Fibroblast of lung (primary cell): ENCODE measurements at regions not wholly inside any gene's neighbourhood (a gene's known extent, or its start where the extent isn't known, plus 50 kb on each side); places are given as distances from the start of the nearest gene placed in this dataset.

ENCODE experiments used
- DNase-seq, 2 donors: peaks; one replicate each; pipeline versions ENCODE4 v3.0.0 to v3.0.0-alpha.2; 2010; ENCODE audit warnings: low read depth in 2 of 2
- H2AFZ ChIP-seq: 2 replicates; pipeline ENCODE4 v1.5.1; 2012; ENCODE audit warnings: low read length, control low read depth, inconsistent platforms
- H3K27ac ChIP-seq: 2 replicates; pipeline ENCODE4 v1.5.1; 2011; ENCODE audit warnings: low read length, control low read depth; ENCODE audit not compliant: insufficient read depth
- H3K27me3 ChIP-seq: 2 replicates; pipeline ENCODE4 v1.5.1; 2011; ENCODE audit warnings: mild to moderate bottlenecking, low read length; ENCODE audit not compliant: control insufficient read depth, insufficient read depth
- H3K36me3 ChIP-seq: 2 replicates; pipeline ENCODE4 v1.5.1; 2011; ENCODE audit warnings: low read length; ENCODE audit not compliant: control insufficient read depth, insufficient read depth
- H3K4me1 ChIP-seq: 2 replicates; pipeline ENCODE4 v1.5.1; 2011; ENCODE audit warnings: low read length; ENCODE audit not compliant: control insufficient read depth, insufficient read depth; ENCODE audit errors: extremely low read depth
- H3K4me2 ChIP-seq: 2 replicates; pipeline ENCODE4 v1.5.1; 2011; ENCODE audit warnings: low read length, control low read depth; ENCODE audit not compliant: insufficient read depth; ENCODE audit errors: extremely low read depth
- H3K4me3 ChIP-seq, 4 experiments: fragments of 200-600 bp in 1 of 4; sonication (generic) in 1 of 4; replicated peaks in 1 of 4; 2 replicates each; pipeline ENCODE4 v1.5.1; 2011 to 2016; ENCODE audit warnings: low read length in 4 of 4, low read depth in 3 of 4, mild to moderate bottlenecking in 3 of 4, control low read depth in 2 of 4, inconsistent platforms in 1 of 4, mixed read lengths in 1 of 4; ENCODE audit not compliant: insufficient read depth in 1 of 4; ENCODE audit errors: control extremely low read depth in 1 of 4
- H3K79me2 ChIP-seq: 2 replicates; pipeline ENCODE4 v1.5.1; 2012; ENCODE audit warnings: mild to moderate bottlenecking, low read length, inconsistent platforms; ENCODE audit not compliant: control insufficient read depth, insufficient read depth
- H3K9ac ChIP-seq: 2 replicates; pipeline ENCODE4 v1.5.1; 2011; ENCODE audit warnings: mild to moderate bottlenecking, low read length, control low read depth; ENCODE audit not compliant: insufficient read depth
- H3K9me3 ChIP-seq: 2 replicates; pipeline ENCODE4 v1.5.1; 2012; ENCODE audit warnings: low read depth, low read length; ENCODE audit not compliant: control insufficient read depth, insufficient read depth
- H4K20me1 ChIP-seq: 2 replicates; pipeline ENCODE4 v1.5.1; 2011; ENCODE audit warnings: low read length; ENCODE audit not compliant: control insufficient read depth, insufficient read depth; ENCODE audit errors: extremely low read depth
- EZH2 ChIP-seq: IDR thresholded peaks from 2 replicates; pipeline ENCODE4 v1.5.1; 2012; ENCODE audit warnings: low read length, control low read depth, mild to moderate bottlenecking; ENCODE audit errors: missing control alignments
- TF ChIP-seq, protein P1 (sequence below), 2 donors: IDR thresholded peaks in 1 of 2; conservative IDR thresholded peaks in 1 of 2; 1 replicate in 1 of 2; 2 replicates in 1 of 2; pipeline ENCODE4 v1.5.1; 2011 to 2012; ENCODE audit warnings: low read length in 2 of 2, control low read depth in 1 of 2, inconsistent platforms in 1 of 2, low read depth in 1 of 2, mild to moderate bottlenecking in 1 of 2

- no peaks in the 10 kb centered on the region for H3K4me1 ChIP-seq
- H4K20me1 ChIP-seq = no peaks in the 10 kb centered on the region
- H3K9me3 ChIP-seq = no peaks in the 10 kb centered on the region
- no peaks in the 10 kb centered on the region for H3K36me3 ChIP-seq
- no peaks in the 10 kb centered on the region for H3K27me3 ChIP-seq
- H3K79me2 ChIP-seq = no peaks in the 10 kb centered on the region
- H3K9ac ChIP-seq = no peak overlapping the region
- no peak for TF ChIP-seq EZH2
- TF ChIP-seq, protein P1, sequence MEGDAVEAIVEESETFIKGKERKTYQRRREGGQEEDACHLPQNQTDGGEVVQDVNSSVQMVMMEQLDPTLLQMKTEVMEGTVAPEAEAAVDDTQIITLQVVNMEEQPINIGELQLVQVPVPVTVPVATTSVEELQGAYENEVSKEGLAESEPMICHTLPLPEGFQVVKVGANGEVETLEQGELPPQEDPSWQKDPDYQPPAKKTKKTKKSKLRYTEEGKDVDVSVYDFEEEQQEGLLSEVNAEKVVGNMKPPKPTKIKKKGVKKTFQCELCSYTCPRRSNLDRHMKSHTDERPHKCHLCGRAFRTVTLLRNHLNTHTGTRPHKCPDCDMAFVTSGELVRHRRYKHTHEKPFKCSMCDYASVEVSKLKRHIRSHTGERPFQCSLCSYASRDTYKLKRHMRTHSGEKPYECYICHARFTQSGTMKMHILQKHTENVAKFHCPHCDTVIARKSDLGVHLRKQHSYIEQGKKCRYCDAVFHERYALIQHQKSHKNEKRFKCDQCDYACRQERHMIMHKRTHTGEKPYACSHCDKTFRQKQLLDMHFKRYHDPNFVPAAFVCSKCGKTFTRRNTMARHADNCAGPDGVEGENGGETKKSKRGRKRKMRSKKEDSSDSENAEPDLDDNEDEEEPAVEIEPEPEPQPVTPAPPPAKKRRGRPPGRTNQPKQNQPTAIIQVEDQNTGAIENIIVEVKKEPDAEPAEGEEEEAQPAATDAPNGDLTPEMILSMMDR (conservative IDR thresholded peaks at IDR 0.05 in 1 of 2, IDR thresholded peaks at IDR 0.05 in 1 of 2; ENCODE audit: low read depth in 1 of 2, low read length in 2 of 2) = no peak
- H3K4me2 ChIP-seq = no peak overlapping the region
- no peak overlapping the region for H2AFZ ChIP-seq
- H3K4me3 ChIP-seq = no peak overlapping the region
- no peak for DNase-seq
- no peak overlapping the region for H3K27ac ChIP-seq
Measured at GRCh38 chr1:14090531-14090930, 390.5 kb downstream of the PRDM2 start.

- H3K27ac ChIP-seq = no peak overlapping the region
- no peaks in the 10 kb centered on the region for H3K4me1 ChIP-seq
- no peak overlapping the region for H3K4me3 ChIP-seq
- TF ChIP-seq, protein P1 (conservative IDR thresholded peaks at IDR 0.05 in 1 of 2, IDR thresholded peaks at IDR 0.05 in 1 of 2; ENCODE audit: low read depth in 1 of 2, low read length in 2 of 2) = peak; percentile 18 to 33
- no peak for TF ChIP-seq EZH2
- no peak overlapping the region for H3K4me2 ChIP-seq
- peak; percentile 6 to 20 for DNase-seq
- no peaks in the 10 kb centered on the region for H3K9me3 ChIP-seq
- H4K20me1 ChIP-seq = no peaks in the 10 kb centered on the region
- H3K9ac ChIP-seq = no peak overlapping the region
- H3K36me3 ChIP-seq = no peaks in the 10 kb centered on the region
- no peak overlapping the region for H2AFZ ChIP-seq
- no peaks in the 10 kb centered on the region for H3K27me3 ChIP-seq
- no peaks in the 10 kb centered on the region for H3K79me2 ChIP-seq
Measured at GRCh38 chr1:14094611-14095400, 394.8 kb downstream of the PRDM2 start.

DNA sequence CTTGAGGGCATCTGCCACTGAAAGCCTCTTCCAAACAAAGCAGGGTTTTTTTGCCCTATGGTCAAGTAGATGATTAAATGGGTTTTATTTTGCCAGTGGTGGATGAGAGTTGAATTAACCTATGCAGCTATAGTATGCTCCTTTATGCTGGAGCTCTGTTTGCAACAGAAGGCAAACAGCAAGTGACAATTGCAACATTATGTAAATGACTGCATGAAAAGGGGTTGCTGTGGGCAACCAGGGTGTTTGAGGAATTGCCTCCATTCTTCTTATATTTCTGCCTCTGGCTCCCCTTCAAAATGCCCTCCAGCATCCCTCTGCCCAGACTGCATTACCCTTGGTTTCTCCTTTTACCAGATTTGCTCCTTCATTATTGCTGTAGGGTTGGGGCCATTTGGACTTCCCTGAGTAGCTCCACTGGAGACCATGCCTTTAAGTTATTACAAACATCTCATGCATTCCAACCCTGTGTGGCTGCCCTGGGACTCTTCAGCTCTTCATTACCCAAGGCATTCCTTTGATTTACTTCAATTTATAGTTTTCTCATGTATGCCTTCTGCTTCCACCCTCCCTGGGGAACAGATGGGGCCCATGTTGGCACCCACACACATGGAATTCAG, 398.4 kb downstream of the PRDM2 start:
- Histone ChIP-seq H3K27ac (no peak overlapping the region), H3K9me3 (no peaks in the 10 kb centered on the region), H3K27me3 (no peaks in the 10 kb centered on the region), H3K4me2 (no peak overlapping the region), H3K36me3 (no peaks in the 10 kb centered on the region), H4K20me1 (no peaks in the 10 kb centered on the region), H3K9ac (no peak overlapping the region), H3K4me1 (no peaks in the 10 kb centered on the region), H3K4me3 (no peak overlapping the region), H3K79me2 (no peaks in the 10 kb centered on the region), H2AFZ (no peak overlapping the region)
- no peak for DNase-seq
- TF ChIP-seq, protein P1 (conservative IDR thresholded peaks at IDR 0.05 in 1 of 2, IDR thresholded peaks at IDR 0.05 in 1 of 2; ENCODE audit: low read depth in 1 of 2, low read length in 2 of 2) = no peak
